Stimulated activated naive CD4-positive, alpha-beta T cell (primary cell): ENCODE measurements at regions not wholly inside any gene's neighbourhood (a gene's known extent, or its start where the extent isn't known, plus 50 kb on each side); places are given as distances from the start of the nearest gene placed in this dataset.

Experiments used
- DNase-seq, 6 experiments: peaks; one replicate each; lab custom pipeline; 2025; lab: John Stamatoyannopoulos, UW

DNA sequence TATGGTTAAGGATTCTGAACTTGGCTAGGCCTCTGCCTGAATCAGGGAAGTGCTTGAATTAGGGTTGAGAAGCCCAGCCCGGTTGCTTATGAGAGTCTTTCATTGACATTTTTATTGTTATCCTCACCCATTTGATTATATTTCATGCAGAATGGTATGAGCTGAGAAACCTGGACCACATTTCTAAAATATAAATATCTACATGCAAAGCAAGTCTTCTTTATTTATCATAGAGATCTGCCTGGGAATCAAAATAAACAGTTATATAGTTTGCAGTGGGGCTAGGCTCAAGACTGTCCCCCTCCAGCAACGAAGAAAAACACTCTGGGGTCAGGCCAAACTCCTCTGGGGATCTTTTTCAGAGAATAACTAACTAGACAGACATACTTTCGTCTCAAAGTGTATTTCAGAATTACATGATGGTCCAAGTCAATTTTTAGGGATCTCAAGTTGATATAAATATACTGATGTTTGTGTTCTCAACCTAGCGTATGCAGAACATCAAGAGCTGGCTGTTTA, 675.4 kb upstream of the NR2F2 start:
- no peak for DNase-seq

DNA sequence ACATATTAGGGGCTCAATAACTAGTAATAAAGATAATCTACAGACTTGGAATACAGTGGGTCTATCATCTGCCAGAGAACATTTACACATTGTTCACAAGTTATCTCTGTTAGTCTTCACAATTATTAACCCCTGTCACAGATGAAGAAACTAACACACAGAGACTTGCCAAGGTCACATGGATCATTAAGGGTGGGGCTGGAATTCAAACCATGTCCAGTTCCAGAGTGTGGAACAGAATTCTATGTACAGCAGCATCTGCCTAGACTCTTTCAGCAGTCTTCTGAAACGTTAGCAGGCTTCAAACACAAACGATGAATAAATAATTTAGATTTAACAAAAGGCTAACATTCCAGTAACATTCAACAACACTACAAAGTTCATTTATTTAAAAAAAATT, 673.9 kb upstream of the NR2F2 start:
- DNase-seq, result no peak

DNA sequence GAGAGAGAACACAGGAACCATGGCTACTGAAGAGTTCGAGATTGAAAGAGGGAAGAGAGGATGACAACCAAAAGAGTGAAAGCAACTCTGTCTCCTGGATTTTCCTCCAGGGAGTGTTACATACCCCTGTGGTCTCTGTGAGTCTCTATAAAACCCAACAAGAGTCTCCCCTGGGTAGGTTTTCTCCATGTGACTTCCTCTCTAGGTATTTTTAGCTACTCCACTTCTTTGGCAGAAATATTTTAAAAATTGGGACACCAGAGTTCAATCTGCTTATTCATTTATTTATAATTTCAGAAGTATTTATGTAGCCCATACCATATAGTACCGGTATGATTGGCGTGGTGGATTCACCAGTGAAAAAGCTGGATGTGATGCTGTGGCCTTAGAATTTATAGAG, 671.7 kb upstream of the NR2F2 start:
- DNase-seq, result no peak

DNA sequence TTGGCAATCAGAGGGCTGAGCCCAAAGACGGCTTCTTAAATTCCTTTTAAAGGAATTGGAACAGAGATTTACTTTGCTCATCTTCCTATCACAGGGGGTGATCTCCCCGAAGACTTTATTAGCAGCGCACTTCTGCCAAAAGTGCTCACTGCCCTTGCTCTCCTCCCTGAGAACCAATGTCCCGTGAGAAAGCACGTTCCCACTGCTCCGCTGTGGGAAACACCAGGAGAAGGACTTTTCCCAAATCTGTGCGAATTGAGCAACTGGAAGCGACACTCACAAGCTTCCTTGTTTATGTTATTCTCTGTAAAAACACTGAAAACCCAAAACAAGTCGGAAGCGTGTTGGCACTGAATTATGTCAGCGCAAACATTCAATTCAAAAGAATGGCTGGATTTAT, 670.8 kb upstream of the NR2F2 start:
- DNase-seq, result no peak

GRCh38 chr15:95662638-95663037, 667.9 kb upstream of the NR2F2 start:
- DNase-seq, result no peak

DNA sequence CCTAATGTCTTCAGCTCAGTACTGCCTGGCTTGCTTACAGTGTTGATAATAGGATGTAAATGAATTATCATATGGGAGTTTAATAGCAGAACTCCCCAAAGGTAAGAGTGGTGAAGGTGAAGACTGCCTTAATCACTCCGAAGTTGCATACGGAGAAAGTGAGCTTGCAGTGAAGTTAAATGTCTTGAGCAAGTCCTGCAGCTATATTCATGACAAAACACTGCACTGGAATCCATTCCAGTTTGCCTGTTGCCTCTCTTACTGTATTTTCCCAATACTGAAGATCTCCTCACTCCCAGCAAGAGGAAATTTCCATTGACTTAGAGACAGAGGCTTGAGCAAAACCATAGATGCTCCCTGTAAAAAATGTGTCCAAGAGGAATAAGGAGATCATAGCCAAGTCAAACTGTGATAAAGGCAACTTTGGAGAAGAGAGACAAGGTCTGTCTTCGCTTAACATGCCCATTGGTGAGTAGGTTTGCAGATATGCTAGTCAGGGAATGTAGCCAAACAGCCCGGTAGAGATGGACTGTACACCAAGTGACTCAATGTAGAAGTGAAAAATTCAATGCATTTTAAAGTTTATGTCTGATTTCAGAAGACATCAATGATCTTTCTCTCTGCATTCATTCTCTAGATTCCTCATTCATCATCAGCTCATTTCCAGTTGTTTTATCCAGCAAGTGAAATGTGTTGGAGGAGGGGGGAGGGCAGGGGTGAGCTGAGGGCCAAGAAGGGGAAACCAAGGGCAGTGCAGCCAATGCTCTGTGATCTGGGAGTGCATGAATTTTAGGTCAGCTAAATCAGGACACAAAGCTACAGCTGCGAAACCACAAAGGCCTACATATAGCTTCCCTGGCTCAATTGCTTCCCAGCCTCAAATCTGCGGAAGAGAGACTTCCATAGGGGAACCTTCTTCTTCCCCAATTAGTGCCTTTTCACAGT, 667.1 kb upstream of the NR2F2 start:
- no peak for DNase-seq

DNA sequence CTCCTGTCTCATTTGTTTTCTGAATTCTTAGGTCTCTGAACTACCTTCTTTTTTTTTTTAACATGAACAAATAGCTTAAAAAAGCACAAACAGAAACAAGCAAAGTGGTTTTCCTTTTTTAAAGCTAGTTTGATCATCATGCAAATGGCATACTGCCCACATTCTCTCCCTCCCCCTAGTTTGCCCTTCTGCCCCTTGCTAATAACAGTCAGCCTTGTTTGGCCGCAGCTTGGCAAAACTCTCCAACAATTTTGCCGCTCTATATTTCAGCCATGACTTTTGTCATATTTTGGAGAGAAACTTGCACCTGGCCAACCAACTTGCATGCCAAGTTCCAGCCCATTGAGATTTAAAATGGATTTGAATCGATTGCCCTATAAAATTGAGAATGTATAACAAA, 666.0 kb upstream of the NR2F2 start:
- no peak for DNase-seq

GRCh38 chr15:95669146-95669922, 661.2 kb upstream of the NR2F2 start:
- no peak for DNase-seq

DNA sequence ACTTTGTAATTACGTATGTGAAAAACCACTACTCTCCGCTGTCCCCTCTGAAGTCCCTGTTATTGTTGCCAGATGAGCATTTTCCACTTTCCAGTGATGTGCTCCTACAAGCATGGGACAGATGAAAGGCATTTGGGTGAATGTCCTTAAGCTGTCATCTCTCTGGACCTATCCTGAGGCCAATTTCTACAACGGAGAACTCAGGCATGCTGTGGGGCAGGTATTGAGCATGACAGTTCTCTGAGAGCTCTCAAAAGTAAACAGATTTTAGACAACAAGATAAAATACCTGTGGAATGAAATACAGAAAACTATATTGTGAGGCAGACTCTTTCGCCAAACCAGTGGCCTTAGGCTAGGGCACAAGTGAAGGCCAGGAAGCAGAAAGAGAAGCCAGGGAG, 656.5 kb upstream of the NR2F2 start:
- DNase-seq, result no peak

DNA sequence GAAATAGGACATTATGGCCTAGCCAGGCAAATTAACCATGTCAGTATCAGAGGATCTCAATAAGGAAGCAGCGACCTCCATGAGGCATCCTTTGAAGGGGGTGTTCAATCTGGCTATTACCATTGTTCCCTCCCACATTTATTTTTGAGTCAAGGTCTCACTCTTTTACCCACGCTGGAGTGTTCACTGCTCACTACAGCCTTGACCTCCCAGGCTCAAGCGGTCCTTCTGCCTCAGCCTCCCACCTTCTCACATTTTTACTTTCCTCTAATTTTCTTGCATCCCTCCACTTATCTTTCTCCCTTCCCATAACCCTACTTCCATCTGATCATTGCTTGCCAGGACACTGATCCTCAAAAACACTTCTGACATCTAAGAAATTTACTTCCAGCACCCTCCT, 654.0 kb upstream of the NR2F2 start:
- peak in 1 of 6 experiments; percentile 1 for DNase-seq

DNA sequence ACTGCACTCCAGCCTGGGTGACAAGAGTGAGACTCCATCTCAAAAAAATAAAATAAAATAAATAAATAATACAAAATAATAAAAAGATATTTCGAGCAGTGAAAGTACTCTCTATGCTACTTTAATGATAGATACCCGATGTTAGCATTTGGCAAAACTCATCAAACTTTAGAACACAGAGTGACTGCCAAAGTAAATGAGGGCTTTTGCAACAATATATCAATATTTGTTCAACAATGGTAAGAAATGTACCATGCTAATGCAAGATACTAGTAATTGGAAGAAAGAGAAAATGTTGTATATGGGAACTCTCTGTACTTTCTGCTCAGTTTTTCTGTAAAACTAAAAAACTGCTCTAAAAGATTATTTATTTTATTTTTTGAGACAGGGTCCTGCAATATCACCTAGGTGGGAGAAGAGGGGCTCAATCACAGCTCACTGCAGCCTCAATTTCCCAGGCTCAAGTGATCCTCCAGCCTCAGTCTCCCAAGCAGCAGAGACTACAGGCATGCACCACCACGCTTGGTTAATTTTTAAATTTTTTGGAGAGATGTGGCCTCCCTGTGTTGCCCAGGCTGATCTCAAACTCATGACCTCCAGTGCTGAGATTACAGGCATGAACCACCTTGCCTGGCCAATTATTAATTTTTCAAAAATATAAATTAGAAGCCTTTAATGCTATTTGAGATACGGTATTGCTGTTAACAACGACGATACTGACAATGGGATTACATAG, 650.5 kb upstream of the NR2F2 start:
- DNase-seq, result no peak

- no peak for DNase-seq
Measured at GRCh38 chr15:95680728-95681127, 649.8 kb upstream of the NR2F2 start.

GRCh38 chr15:95681836-95682544, 648.5 kb upstream of the NR2F2 start:
- DNase-seq, result no peak

- DNase-seq, result no peak
Measured at GRCh38 chr15:95684126-95684525, 646.4 kb upstream of the NR2F2 start.

DNA sequence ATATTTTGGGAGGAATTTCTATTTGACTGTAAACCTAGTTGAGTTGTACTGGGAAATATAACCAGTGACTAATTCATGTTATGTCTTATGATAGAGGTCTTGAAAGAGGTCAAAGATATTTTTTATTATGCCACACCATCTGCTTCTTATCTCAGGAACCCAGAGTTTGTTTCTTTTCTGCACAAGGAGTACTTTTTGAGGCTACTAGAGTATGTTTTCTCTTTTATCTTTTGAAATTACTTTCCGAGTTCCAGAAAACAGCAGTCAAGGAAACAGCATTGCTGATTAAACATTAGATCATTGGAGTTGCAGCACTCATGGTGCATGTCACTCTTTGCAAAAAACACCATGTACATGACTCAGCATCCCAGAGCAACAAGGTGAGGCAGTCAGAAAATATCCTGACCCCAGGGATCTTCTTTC, 645.8 kb upstream of the NR2F2 start:
- no peak for DNase-seq

DNA sequence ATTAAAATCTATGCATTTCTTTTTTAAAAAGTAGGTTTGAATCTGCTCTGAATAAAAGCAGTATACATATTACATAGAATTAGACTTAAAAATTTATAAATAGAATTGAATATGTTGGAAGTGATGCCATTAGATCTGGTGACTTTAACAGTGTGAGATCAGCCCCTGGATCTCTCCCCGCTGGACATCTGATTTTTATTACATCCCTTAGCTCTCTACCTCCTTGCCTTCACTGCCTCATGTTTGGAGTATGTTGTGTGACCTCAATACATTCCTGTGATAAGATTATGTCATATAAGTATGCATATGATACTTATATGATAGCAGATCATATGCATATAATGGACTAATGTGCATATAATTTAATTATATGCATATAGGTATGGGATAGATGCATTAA, 643.4 kb upstream of the NR2F2 start:
- no peak for DNase-seq

- no peak for DNase-seq
Measured at GRCh38 chr15:95687686-95688085, 642.8 kb upstream of the NR2F2 start.

DNA sequence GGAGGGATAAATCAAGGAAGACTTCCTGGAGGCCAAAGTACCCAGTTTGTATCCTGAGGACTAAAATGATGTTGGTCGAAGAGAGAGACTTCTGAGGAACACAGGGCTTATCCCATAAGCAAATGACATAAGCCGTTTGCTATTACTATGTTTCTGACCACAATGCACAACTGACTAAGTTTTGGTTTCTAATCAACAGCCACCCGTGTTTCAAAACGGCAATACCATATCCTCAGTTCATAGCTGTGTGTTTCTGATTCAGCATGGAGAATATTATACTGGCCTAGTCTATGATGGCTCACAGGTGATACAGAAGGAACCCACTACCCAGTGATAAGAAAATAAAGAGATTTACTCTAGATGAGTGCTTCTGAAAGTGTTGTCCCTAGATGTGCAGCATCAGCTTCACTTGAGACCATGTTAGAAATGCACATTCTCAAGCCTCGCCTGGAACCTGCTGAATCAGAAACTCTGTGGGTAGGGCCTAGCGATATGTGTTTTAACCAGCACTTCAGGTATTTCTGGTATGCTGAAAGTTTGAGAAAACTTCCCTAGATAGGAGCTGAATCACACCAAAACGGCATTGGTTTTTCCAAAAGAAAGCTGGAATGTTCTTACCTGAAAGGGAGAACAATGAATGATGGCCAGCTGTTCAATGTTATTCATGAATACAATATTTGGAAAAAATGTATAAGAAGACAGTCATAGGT, 639.7 kb upstream of the NR2F2 start:
- DNase-seq, result no peak

- DNase-seq, result no peak
Measured at GRCh38 chr15:95693917-95694316, 636.6 kb upstream of the NR2F2 start.

GRCh38 chr15:95698230-95698629, 632.3 kb upstream of the NR2F2 start:
- no peak for DNase-seq

DNA sequence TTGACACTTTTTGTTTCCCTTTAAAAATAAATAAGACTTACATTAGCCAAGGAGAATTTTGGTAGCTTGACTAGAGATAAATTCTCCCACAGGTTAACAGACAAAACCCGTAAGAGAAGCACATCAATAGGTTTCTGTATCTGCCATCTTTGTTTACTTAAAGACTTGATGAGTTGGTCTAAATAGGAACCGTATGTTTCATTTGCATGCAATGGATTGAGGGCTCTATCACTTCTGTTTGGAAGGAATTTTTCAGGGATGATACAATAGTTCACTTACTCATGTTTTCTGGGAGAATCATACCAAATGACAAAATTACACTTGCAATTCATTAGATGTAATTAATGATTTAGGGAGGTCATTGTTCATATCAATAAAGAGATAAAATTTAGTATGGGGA, 631.5 kb upstream of the NR2F2 start:
- DNase-seq, result no peak
